Neural progenitor cell (in vitro differentiated cells): ENCODE measurements at regions not wholly inside any gene's neighbourhood (a gene's known extent, or its start where the extent isn't known, plus 50 kb on each side); places are given as distances from the start of the nearest gene placed in this dataset.

Source experiments
- CTCF ChIP-seq: fragments of 200-600 bp; sonication (generic); IDR thresholded peaks from 2 replicates; pipeline ENCODE4 v1.5.1; 2017; ENCODE audit warnings: antibody characterized with exemption, mild to moderate bottlenecking
- EZH2 ChIP-seq: fragments of 200-600 bp; sonication (generic); IDR thresholded peaks from 2 replicates; pipeline ENCODE4 v1.6.1; 2017; ENCODE audit warnings: antibody characterized with exemption, mild to moderate bottlenecking, moderate library complexity
- EZH2phosphoT487 ChIP-seq: fragments of 200-600 bp; sonication (generic); IDR thresholded peaks from 2 replicates; pipeline ENCODE4 v1.6.1; 2017; ENCODE audit warnings: antibody characterized with exemption

- TF ChIP-seq EZH2phosphoT487 (no peak), CTCF (no peak), EZH2 (no peak)
These were observed 239.2 kb downstream of the GPAM start for GRCh38 chr10:111944331-111944730.
